GM12874 (cell line): ENCODE measurements at regions not wholly inside any gene's neighbourhood (a gene's known extent, or its start where the extent isn't known, plus 50 kb on each side); places are given as distances from the start of the nearest gene placed in this dataset.

Source experiments
- CTCF ChIP-seq: IDR thresholded peaks from 2 replicates; pipeline ENCODE4 v1.5.1; 2011; ENCODE audit warnings: low read depth, mild to moderate bottlenecking, control low read depth, low read length, moderate library complexity; ENCODE audit not compliant: insufficient read depth

- no peak for TF ChIP-seq CTCF
Measured at GRCh38 chr14:80324649-80325048, 113.3 kb upstream of the DIO2 start.

GRCh38 chr14:80323038-80323665 lies 111.8 kb upstream of the DIO2 start:
- no peak for TF ChIP-seq CTCF

DNA sequence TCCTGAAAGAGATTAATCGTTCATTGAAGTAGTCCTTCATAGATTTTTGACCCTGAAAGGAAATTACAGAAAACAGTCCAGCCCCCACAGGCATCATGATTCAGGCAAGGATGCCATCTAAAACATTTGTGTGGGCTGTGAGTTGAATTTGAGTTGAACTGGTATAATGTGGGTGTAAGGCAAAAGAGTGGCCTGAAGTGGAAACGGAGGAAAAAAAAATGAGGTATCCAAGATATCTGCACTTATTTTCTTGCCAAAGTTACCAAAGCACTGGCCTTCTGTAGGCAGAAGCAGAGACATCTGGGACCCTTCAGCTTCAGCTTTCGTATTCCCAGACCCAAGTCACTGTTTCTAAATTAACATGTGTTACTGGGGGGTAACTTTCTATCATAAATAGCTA lies 105.1 kb upstream of the DIO2 start:
- no peak for TF ChIP-seq CTCF

DNA sequence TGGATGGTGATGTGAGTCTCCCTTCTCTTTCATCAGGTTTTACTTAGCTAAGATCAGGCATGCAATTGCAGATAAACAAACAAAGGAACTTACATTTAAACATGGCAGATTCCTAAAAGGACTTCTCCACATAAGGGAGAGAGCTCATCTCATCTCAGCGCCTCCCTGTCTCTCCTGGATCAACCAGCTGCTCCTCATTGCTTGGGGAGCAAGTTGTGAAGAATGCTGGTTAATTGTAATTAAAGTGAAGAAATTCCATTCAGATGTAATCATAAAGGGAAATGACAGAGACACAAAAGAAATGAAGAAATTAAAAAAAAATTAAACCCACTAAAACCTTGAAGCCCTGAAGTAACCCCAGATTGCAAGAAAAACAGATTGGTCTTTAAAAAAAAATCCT lies 104.4 kb upstream of the DIO2 start:
- no peak for TF ChIP-seq CTCF

- TF ChIP-seq CTCF = no peak
Measured at GRCh38 chr14:80313806-80314205, 102.5 kb upstream of the DIO2 start.

DNA sequence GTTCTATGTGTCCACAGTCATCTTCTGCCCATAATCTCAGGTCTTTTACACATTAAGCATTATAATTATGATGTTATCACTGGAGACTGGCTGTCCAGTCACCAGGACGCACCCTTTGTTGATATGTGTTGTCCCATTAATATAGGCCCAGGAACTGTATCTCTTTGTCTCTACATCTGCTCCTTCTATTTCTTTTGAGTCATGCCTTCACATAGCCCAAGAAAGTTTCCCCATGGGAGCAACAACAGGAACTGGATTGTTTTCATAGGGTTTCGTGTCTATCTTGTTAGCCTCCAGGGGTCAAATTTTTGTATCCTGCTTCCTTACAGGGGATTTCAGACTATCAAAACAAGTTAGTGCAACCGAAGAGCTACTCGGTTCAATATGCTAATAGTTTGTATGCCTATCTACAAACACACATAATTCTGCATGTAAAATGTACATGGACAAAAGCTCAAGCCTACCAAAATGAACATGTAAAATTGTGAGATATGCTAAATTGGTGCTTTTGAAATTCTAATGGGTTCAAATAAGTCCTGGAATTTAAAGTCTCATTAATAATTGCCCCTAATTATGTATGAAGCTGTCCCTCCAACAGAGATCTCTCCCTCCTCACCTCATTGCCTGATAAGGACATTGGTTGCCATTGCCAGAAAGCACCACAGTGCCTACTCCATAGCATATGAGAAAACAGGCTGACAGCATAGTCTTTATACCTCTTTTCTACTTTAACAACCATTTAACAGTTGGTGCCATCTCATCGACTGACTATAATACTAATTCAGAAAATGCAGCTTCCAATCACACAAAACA lies 99.8 kb upstream of the DIO2 start:
- TF ChIP-seq CTCF = no peak

DNA sequence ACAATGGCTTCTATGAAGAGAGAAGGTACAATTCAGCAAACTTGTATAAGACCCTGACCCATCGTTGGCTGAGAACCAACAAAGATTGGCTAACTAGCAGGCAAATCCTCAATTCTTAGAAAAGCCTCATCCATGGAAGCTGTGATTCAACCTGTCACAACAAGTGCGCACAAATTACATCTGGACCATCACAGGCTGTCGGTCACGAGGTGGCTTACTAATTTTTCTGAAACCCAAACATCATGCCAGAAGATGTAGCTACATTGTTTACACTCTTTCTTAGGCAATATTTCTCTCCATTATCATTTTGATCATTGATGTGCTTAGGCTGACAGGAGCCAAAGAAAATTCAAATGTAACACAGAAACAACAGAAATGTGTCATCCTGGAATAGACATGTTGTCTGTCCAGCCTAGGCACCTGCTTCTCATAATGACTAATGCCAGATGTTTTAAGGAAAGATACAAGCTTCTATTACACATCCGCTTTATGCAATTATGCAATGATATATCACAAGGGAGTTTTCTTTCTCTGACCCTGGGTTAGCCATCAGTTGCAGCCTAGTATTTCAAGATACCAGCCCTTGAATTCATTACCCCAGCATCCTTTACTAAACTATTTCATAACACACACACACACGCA lies 92.9 kb upstream of the DIO2 start:
- TF ChIP-seq CTCF = no peak
